Stomach (tissue), 8 donors: ENCODE measurements at regions not wholly inside any gene's neighbourhood (a gene's known extent, or its start where the extent isn't known, plus 50 kb on each side); places are given as distances from the start of the nearest gene placed in this dataset.

Experiments
- DNase-seq, 2 donors: peaks; one replicate each; pipeline versions ENCODE4 v3.0.0 to v3.0.0-alpha.2; 2013 to 2019
- H3K27ac ChIP-seq, 5 donors: fragments of 200-600 bp in 4 of 5; sonication (generic) in 4 of 5; one replicate each; pipeline ENCODE4 v1.5.1; 2013 to 2019; ENCODE audit warnings: mild to moderate bottlenecking in 1 of 5, moderate library complexity in 1 of 5
- H3K27me3 ChIP-seq, 3 donors: fragments of 200-600 bp; sonication (generic); one replicate each; pipeline ENCODE4 v1.5.1; 2017 to 2019; ENCODE audit warnings: mixed run types in 1 of 3
- H3K36me3 ChIP-seq, 4 donors: fragments of 200-600 bp; sonication (generic); 1 replicate in 3 of 4; 2 replicates in 1 of 4; pipeline ENCODE4 v1.5.1; 2016 to 2019
- H3K4me1 ChIP-seq, 4 donors: fragments of 200-600 bp; sonication (generic); one replicate each; pipeline ENCODE4 v1.5.1; 2016 to 2019
- H3K4me3 ChIP-seq, 4 donors: fragments of 200-600 bp; sonication (generic) in 3 of 4; one replicate each; pipeline ENCODE4 v1.5.1; 2016 to 2019; ENCODE audit warnings: mild to moderate bottlenecking in 1 of 4
- H3K9me3 ChIP-seq, 4 donors: fragments of 200-600 bp; sonication (generic); one replicate each; pipeline ENCODE4 v1.5.1; 2016 to 2019
- EP300 ChIP-seq: sonication (generic); formaldehyde crosslinking; IDR thresholded peaks from one replicate; pipeline ENCODE4 v1.6.1; 2017; ENCODE audit warnings: antibody characterized with exemption
- POLR2A ChIP-seq, 4 donors: fragments of 450-650 bp; IDR thresholded peaks; one replicate each; pipeline ENCODE4 v1.6.1; 2016; ENCODE audit warnings: antibody characterized with exemption in 4 of 4, control low read depth in 2 of 4, mild to moderate bottlenecking in 1 of 4, moderate library complexity in 1 of 4
- POLR2AphosphoS5 ChIP-seq, 3 donors: sonication (generic); formaldehyde crosslinking; IDR thresholded peaks; one replicate each; pipeline ENCODE4 v1.6.1; 2016; ENCODE audit warnings: antibody characterized with exemption in 3 of 3
- WGBS, 5 donors: extraction: QIAGEN DNeasy Blood & Tissue Kit in 3 of 5; methylation state at CpG; one replicate each; pipeline versions ENCODE4 v1.1.5 to v1.1.7; 2013 to 2018; 5-methylcytosine and 5-hydroxymethylcytosine counted together
- intact Hi-C: fragments of 100-400 bp; cut with DNase I; formaldehyde crosslinking; loops from one replicate; pipeline ENCODE4 v1.15.1; 2023; ENCODE audit warnings: low total_unique reads
- TF ChIP-seq, protein P1 (sequence below), 7 experiments: fragments of 450-650 bp in 4 of 7; fragments of 200-600 bp in 3 of 7; sonication (generic) in 3 of 7; IDR thresholded peaks; one replicate each; pipeline ENCODE4 v1.5.1; 2016 to 2019; ENCODE audit warnings: antibody characterized with exemption in 7 of 7, control low read depth in 2 of 7, mild to moderate bottlenecking in 1 of 7
- donor health status: healthy with polysubstance abuse.
- donor health status: Bipolar disorder and iron deficiency.
- donor health status: healthy.

DNA sequence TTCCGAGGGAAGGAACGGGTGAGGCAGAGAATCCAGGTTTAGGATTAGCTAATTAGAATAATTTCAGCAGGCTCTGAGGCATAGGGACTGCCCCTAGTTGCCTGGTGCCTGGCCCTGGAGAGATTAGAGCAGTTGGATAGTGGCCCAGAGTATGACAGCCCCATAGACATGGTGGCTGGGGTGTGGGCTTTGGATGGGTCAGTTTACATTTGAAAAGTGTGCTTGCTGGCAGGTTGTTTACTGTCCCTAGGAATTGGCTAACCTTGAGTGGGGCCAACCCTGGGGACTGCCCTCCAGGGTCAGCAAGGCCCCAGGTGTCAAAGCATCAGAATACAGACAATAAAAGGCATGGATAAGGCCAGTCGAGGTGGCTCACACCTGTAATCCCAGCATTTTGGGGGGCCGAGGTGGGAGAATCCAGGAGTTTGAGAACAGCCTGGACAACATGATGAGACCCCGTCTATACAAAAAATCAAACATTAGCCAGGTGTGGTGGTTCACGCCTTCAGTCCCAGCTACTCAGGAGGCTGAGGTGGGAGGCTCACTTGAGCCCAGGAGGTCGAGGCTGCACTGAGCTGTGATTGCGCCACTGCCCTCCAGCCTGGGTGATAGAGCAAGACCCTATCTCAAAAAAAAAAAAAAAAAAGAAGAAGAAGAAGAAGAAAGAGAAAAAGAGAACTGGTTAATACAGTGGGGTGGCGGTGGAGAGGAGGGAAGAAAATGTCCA, 182.3 kb upstream of the PWP1 start:
- TF ChIP-seq EP300 = no peak
- TF ChIP-seq POLR2AphosphoS5 (IDR thresholded peaks at IDR 0.05) = no peak
- TF ChIP-seq, protein P1, sequence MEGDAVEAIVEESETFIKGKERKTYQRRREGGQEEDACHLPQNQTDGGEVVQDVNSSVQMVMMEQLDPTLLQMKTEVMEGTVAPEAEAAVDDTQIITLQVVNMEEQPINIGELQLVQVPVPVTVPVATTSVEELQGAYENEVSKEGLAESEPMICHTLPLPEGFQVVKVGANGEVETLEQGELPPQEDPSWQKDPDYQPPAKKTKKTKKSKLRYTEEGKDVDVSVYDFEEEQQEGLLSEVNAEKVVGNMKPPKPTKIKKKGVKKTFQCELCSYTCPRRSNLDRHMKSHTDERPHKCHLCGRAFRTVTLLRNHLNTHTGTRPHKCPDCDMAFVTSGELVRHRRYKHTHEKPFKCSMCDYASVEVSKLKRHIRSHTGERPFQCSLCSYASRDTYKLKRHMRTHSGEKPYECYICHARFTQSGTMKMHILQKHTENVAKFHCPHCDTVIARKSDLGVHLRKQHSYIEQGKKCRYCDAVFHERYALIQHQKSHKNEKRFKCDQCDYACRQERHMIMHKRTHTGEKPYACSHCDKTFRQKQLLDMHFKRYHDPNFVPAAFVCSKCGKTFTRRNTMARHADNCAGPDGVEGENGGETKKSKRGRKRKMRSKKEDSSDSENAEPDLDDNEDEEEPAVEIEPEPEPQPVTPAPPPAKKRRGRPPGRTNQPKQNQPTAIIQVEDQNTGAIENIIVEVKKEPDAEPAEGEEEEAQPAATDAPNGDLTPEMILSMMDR (IDR thresholded peaks at IDR 0.05) = no peak
- no peaks in the 10 kb centered on the region for H3K36me3 ChIP-seq
- intact Hi-C loops = no loop called here
- H3K4me3 ChIP-seq = no peak overlapping the region
- WGBS, 5 donors = 85 to 92% (median 87%) methylated on average over 7 to 9 of the region's 9 CpGs
- H3K27me3 ChIP-seq = peaks cover 0 to 11% (median 0%) of the 10 kb centered on the region in 3 donors
- H3K9me3 ChIP-seq = no peaks in the 10 kb centered on the region
- H3K4me1 ChIP-seq = peaks cover 0 to 8% (median 0%) of the 10 kb centered on the region in 4 donors
- no peak for DNase-seq
- H3K27ac ChIP-seq = no peak overlapping the region

GRCh38 chr12:107503887-107504885, 181.4 kb upstream of the PWP1 start:
- TF ChIP-seq EP300 (no peak), POLR2AphosphoS5 (IDR thresholded peaks at IDR 0.05) (no peak), POLR2A (IDR thresholded peaks at IDR 0.05) (no peak)
- TF ChIP-seq, protein P1 (IDR thresholded peaks at IDR 0.05) = no peak
- H3K27ac ChIP-seq = no peak overlapping the region
- H3K4me3 ChIP-seq = no peak overlapping the region
- peaks cover 0 to 11% (median 0%) of the 10 kb centered on the region in 3 donors for H3K27me3 ChIP-seq
- no peaks in the 10 kb centered on the region for H3K9me3 ChIP-seq
- no peaks in the 10 kb centered on the region for H3K36me3 ChIP-seq
- intact Hi-C loops = no loop called here
- 29 to 49% (median 43%) methylated on average over 7 of the region's 7 CpGs for WGBS, 5 donors
- peak in 1 of 2 donors; percentile 33 for DNase-seq
- H3K4me1 ChIP-seq = peaks cover 0 to 8% (median 0%) of the 10 kb centered on the region in 4 donors

DNA sequence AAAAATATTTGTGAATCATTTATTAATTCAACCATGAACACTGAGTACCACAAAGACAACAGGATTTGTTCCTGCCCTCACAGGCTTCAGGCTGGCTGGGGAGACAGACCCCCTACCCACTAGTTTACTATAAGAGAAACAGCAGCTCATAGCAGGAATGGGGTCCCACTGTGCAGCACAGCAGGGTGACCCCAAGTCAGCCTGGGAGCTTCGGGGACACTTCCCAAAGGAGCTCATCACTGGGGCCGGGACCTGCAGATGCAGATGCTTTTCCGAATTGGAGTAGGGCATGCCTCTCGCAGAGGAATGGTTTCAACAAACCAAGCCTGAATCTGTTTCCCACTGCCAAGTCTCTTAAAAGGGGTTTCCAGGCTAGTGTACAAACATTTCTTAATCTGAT, 176.2 kb upstream of the PWP1 start:
- intact Hi-C loops = no loop called here
- Histone ChIP-seq H3K27ac (no peak overlapping the region), H3K9me3 (no peaks in the 10 kb centered on the region), H3K4me3 (no peak overlapping the region), H3K36me3 (no peaks in the 10 kb centered on the region), H3K27me3 (peaks cover 0 to 5% (median 0%) of the 10 kb centered on the region in 3 donors), H3K4me1 (peaks cover 0 to 6% (median 0%) of the 10 kb centered on the region in 4 donors)
- no peak for DNase-seq
- WGBS, 5 donors = 50 to 58% (median 55%) methylated on average over 4 of the region's 4 CpGs
- TF ChIP-seq EP300 (no peak), POLR2A (IDR thresholded peaks at IDR 0.05) (no peak), POLR2AphosphoS5 (IDR thresholded peaks at IDR 0.05) (no peak)
- TF ChIP-seq, protein P1 (IDR thresholded peaks at IDR 0.05) = no peak

DNA sequence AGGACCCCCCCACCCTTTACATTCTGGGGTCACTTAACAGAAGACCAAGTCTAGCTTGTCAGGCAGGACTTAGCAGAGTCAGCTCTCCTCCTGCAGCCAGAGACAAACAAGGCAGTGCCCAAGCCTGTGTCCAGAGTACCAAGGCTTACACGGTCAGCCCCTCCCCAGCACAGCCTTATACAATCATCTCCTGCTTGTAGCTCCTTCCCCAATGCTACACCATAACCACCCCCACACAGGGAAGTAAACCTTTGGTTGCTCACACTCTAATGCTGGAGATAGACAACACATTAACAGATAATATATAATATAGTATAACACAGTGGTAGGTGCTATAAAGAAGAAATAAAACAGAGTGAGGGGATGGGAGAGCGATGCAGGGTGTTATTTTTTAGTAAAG, 175.4 kb upstream of the PWP1 start:
- no peak overlapping the region for H3K27ac ChIP-seq
- no peaks in the 10 kb centered on the region for H3K9me3 ChIP-seq
- WGBS, 5 donors = 52 to 67% (median 64%) methylated on average over 2 of the region's 2 CpGs
- H3K4me1 ChIP-seq = no peaks in the 10 kb centered on the region
- no peak for TF ChIP-seq POLR2AphosphoS5 (IDR thresholded peaks at IDR 0.05)
- no peak for TF ChIP-seq EP300
- TF ChIP-seq, protein P1 (IDR thresholded peaks at IDR 0.05) = no peak
- no peak for TF ChIP-seq POLR2A (IDR thresholded peaks at IDR 0.05)
- H3K27me3 ChIP-seq = peaks cover 0 to 5% (median 0%) of the 10 kb centered on the region in 3 donors
- no peak overlapping the region for H3K4me3 ChIP-seq
- H3K36me3 ChIP-seq = no peaks in the 10 kb centered on the region
- intact Hi-C loops = no loop called here
- no peak for DNase-seq
